HFF-Myc (cell line): ENCODE measurements at regions not wholly inside any gene's neighbourhood (a gene's known extent, or its start where the extent isn't known, plus 50 kb on each side); places are given as distances from the start of the nearest gene placed in this dataset.
A peak's percentile ranks its signal among the peaks of the same experiment; 100 is the strongest.

Experiments
- DNase-seq: peaks from one replicate; pipeline ENCODE4 v3.0.0-alpha.2; 2011; ENCODE audit warnings: low read depth; ENCODE audit errors: extremely low read depth
- H3K4me3 ChIP-seq: replicated peaks from 2 replicates; pipeline ENCODE4 v1.5.1; 2011; ENCODE audit warnings: low read depth, mild to moderate bottlenecking, control low read depth, low read length
- CTCF ChIP-seq: IDR thresholded peaks from 2 replicates; pipeline ENCODE4 v1.5.1; 2012; ENCODE audit warnings: mild to moderate bottlenecking, low read depth, low read length, control low read depth; ENCODE audit errors: missing control alignments

- no peak for TF ChIP-seq CTCF
- DNase-seq = no peak
- no peak overlapping the region for H3K4me3 ChIP-seq
Measured at GRCh38 chr6:88383183-88383582, 217.0 kb upstream of the CNR1 start.

GRCh38 chr6:88381289-88381642, 215.1 kb upstream of the CNR1 start:
- H3K4me3 ChIP-seq = no peak overlapping the region
- TF ChIP-seq CTCF = no peak
- no peak for DNase-seq

- DNase-seq = no peak
- no peak overlapping the region for H3K4me3 ChIP-seq
- no peak for TF ChIP-seq CTCF
Measured at GRCh38 chr6:88380618-88381288, 214.6 kb upstream of the CNR1 start.

- TF ChIP-seq CTCF = no peak
- peak; percentile 19 for DNase-seq
- no peak overlapping the region for H3K4me3 ChIP-seq
Measured at GRCh38 chr6:88380083-88380482, 213.9 kb upstream of the CNR1 start.

GRCh38 chr6:88378639-88379038, 212.5 kb upstream of the CNR1 start:
- no peak for DNase-seq
- H3K4me3 ChIP-seq = no peak overlapping the region
- TF ChIP-seq CTCF = no peak

- H3K4me3 ChIP-seq = no peak overlapping the region
- no peak for DNase-seq
- no peak for TF ChIP-seq CTCF
Measured at GRCh38 chr6:88377976-88378568, 211.9 kb upstream of the CNR1 start.
